ENCODE measurements at regions not wholly inside any gene's neighbourhood (a gene's known extent, or its start where the extent isn't known, plus 50 kb on each side); places are given as distances from the start of the nearest gene placed in this dataset.

DNA sequence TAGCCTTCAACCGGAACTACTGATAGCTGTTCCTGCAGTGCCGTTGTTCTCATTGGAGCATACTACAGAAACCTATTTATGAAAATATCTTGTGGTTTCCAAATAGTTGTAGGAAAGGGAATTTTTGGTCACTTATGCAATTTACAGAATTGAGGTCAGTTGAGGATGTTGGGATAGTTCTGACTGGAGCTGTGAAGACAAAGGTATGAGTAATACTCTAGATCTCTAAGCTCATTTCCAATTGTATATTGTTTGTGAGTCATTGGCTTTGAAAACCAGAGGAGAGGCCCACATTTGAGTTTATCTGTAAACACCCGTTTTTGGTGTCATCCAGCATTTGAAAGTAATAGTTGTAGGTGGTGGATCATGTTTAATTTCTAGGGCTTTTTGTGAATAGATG is 561.3 kb upstream of the WWC1 start:
- TF ChIP-seq EZH2phosphoT487 (IDR thresholded peaks at IDR 0.05; ENCODE audit: borderline replicate concordance, low read depth, low read length) (no peak), CTCF (conservative IDR thresholded peaks at IDR 0.05; ENCODE audit: low read length) (no peak)
